Liver (tissue), 3 donors: ENCODE measurements at regions not wholly inside any gene's neighbourhood (a gene's known extent, or its start where the extent isn't known, plus 50 kb on each side); places are given as distances from the start of the nearest gene placed in this dataset.

ENCODE experiments used
- EGR1 ChIP-seq, 2 donors: IDR thresholded peaks; 2 replicates each; pipeline ENCODE4 v1.6.1; 2016 to 2018; ENCODE audit warnings: antibody characterized with exemption in 2 of 2, low read depth in 2 of 2
- GABPA ChIP-seq, 2 donors: IDR thresholded peaks in 1 of 2; conservative IDR thresholded peaks in 1 of 2; 2 replicates each; pipeline ENCODE4 v1.6.1; 2016; ENCODE audit warnings: antibody characterized with exemption in 2 of 2, mild to moderate bottlenecking in 1 of 2, moderate library complexity in 1 of 2
- HNF4G ChIP-seq: IDR thresholded peaks from 2 replicates; pipeline ENCODE4 v1.6.1; 2016; ENCODE audit warnings: antibody characterized with exemption
- JUND ChIP-seq, 2 donors: IDR thresholded peaks; 2 replicates each; pipeline ENCODE4 v1.6.1; 2016; ENCODE audit warnings: antibody characterized with exemption in 2 of 2
- RAD21 ChIP-seq, 2 donors: IDR thresholded peaks; 2 replicates each; pipeline ENCODE4 v1.6.1; 2016; ENCODE audit warnings: antibody characterized with exemption in 2 of 2, mild to moderate bottlenecking in 2 of 2
- RXRA ChIP-seq, 2 donors: IDR thresholded peaks; 2 replicates each; pipeline ENCODE4 v1.6.1; 2017 to 2018; ENCODE audit warnings: antibody characterized with exemption in 2 of 2, mild to moderate bottlenecking in 1 of 2
- SP1 ChIP-seq: IDR thresholded peaks from 2 replicates; pipeline ENCODE4 v1.6.1; 2018; ENCODE audit warnings: antibody characterized with exemption, mild to moderate bottlenecking
- TAF1 ChIP-seq: conservative IDR thresholded peaks from 2 replicates; pipeline ENCODE4 v1.6.1; 2016; ENCODE audit warnings: antibody characterized with exemption, mild to moderate bottlenecking
- YY1 ChIP-seq: IDR thresholded peaks from 2 replicates; pipeline ENCODE4 v1.6.1; 2016; ENCODE audit warnings: antibody characterized with exemption, mild to moderate bottlenecking
- TF ChIP-seq, protein P1 (sequence below): IDR thresholded peaks from 2 replicates; pipeline ENCODE4 v1.6.1; 2016; ENCODE audit warnings: antibody characterized with exemption
- TF ChIP-seq, protein P2 (sequence below): fragments of 150-350 bp; IDR thresholded peaks from 2 replicates; pipeline ENCODE4 v1.5.1; 2017; ENCODE audit warnings: improper control_type of control experiment, low read depth, low read length; ENCODE audit not compliant: missing input control
- TF ChIP-seq, protein P3 (sequence below): IDR thresholded peaks from 2 replicates; pipeline ENCODE4 v1.6.1; 2016; ENCODE audit warnings: antibody characterized with exemption, mild to moderate bottlenecking
- TF ChIP-seq, protein P4 (sequence below): IDR thresholded peaks from 2 replicates; pipeline ENCODE4 v1.6.1; 2016; ENCODE audit warnings: antibody characterized with exemption
- TF ChIP-seq, protein P5 (sequence below): IDR thresholded peaks from 2 replicates; pipeline ENCODE4 v1.6.1; 2016; ENCODE audit warnings: antibody characterized with exemption
- donor health status: healthy.
- donor health status: healthy.

DNA sequence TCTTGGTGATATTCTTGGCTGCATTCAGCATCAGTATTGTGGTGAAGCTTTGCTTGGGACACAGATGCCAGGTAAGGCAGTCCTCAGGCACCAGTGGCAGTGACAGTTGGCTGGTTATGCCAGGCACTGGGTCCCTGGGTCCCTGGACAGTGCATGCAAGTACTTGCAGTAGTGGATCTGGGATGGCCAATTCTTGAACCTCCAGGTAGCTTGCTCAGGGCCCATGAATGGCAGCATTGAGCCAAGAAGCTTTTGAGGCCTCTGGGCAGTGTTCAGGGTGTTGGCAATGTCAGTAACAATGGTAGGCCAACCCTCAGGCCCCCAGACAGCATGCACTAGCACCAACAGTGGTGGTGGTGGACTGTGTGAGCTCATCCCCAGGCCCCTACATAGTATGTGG, 106.8 kb upstream of the ANXA10 start:
- no peak for TF ChIP-seq SP1
- TF ChIP-seq TAF1: no peak
- TF ChIP-seq, protein P1, sequence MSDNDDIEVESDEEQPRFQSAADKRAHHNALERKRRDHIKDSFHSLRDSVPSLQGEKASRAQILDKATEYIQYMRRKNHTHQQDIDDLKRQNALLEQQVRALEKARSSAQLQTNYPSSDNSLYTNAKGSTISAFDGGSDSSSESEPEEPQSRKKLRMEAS: no peak
- TF ChIP-seq RAD21 (IDR thresholded peaks at IDR 0.05): no peak
- TF ChIP-seq, protein P2, sequence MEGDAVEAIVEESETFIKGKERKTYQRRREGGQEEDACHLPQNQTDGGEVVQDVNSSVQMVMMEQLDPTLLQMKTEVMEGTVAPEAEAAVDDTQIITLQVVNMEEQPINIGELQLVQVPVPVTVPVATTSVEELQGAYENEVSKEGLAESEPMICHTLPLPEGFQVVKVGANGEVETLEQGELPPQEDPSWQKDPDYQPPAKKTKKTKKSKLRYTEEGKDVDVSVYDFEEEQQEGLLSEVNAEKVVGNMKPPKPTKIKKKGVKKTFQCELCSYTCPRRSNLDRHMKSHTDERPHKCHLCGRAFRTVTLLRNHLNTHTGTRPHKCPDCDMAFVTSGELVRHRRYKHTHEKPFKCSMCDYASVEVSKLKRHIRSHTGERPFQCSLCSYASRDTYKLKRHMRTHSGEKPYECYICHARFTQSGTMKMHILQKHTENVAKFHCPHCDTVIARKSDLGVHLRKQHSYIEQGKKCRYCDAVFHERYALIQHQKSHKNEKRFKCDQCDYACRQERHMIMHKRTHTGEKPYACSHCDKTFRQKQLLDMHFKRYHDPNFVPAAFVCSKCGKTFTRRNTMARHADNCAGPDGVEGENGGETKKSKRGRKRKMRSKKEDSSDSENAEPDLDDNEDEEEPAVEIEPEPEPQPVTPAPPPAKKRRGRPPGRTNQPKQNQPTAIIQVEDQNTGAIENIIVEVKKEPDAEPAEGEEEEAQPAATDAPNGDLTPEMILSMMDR: no peak
- TF ChIP-seq GABPA (IDR thresholded peaks at IDR 0.05 in 1 of 2, conservative IDR thresholded peaks at IDR 0.05 in 1 of 2): no peak
- TF ChIP-seq YY1: no peak
- TF ChIP-seq RXRA (IDR thresholded peaks at IDR 0.05): no peak
- TF ChIP-seq JUND (IDR thresholded peaks at IDR 0.05): no peak
- TF ChIP-seq, protein P3, sequence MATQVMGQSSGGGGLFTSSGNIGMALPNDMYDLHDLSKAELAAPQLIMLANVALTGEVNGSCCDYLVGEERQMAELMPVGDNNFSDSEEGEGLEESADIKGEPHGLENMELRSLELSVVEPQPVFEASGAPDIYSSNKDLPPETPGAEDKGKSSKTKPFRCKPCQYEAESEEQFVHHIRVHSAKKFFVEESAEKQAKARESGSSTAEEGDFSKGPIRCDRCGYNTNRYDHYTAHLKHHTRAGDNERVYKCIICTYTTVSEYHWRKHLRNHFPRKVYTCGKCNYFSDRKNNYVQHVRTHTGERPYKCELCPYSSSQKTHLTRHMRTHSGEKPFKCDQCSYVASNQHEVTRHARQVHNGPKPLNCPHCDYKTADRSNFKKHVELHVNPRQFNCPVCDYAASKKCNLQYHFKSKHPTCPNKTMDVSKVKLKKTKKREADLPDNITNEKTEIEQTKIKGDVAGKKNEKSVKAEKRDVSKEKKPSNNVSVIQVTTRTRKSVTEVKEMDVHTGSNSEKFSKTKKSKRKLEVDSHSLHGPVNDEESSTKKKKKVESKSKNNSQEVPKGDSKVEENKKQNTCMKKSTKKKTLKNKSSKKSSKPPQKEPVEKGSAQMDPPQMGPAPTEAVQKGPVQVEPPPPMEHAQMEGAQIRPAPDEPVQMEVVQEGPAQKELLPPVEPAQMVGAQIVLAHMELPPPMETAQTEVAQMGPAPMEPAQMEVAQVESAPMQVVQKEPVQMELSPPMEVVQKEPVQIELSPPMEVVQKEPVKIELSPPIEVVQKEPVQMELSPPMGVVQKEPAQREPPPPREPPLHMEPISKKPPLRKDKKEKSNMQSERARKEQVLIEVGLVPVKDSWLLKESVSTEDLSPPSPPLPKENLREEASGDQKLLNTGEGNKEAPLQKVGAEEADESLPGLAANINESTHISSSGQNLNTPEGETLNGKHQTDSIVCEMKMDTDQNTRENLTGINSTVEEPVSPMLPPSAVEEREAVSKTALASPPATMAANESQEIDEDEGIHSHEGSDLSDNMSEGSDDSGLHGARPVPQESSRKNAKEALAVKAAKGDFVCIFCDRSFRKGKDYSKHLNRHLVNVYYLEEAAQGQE: no peak
- TF ChIP-seq EGR1 (IDR thresholded peaks at IDR 0.05; ENCODE audit: low read depth in 2 of 2): no peak
- TF ChIP-seq, protein P4, sequence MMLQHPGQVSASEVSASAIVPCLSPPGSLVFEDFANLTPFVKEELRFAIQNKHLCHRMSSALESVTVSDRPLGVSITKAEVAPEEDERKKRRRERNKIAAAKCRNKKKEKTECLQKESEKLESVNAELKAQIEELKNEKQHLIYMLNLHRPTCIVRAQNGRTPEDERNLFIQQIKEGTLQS: no peak
- TF ChIP-seq, protein P5, sequence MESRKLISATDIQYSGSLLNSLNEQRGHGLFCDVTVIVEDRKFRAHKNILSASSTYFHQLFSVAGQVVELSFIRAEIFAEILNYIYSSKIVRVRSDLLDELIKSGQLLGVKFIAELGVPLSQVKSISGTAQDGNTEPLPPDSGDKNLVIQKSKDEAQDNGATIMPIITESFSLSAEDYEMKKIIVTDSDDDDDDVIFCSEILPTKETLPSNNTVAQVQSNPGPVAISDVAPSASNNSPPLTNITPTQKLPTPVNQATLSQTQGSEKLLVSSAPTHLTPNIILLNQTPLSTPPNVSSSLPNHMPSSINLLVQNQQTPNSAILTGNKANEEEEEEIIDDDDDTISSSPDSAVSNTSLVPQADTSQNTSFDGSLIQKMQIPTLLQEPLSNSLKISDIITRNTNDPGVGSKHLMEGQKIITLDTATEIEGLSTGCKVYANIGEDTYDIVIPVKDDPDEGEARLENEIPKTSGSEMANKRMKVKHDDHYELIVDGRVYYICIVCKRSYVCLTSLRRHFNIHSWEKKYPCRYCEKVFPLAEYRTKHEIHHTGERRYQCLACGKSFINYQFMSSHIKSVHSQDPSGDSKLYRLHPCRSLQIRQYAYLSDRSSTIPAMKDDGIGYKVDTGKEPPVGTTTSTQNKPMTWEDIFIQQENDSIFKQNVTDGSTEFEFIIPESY: no peak
- TF ChIP-seq HNF4G: no peak
